ENCODE measurements at regions not wholly inside any gene's neighbourhood (a gene's known extent, or its start where the extent isn't known, plus 50 kb on each side); places are given as distances from the start of the nearest gene placed in this dataset.

DNA sequence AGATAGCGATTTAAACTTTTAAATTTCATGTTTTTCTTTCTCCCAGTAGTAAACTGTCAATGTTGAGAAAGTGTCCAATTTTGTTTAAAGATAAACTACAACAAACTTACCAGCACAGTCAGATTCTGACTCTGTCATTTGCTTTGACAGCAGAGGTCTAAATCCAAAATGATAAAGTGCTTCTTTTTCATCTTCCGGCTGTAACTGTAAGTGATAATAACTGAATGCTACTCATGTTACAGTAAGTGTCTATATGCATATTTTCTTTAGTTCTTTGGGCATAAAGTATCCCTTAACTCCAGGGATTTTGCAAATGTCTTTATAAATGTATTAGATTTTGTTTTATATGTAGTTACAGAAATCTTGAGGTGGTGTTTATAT is 610.4 kb downstream of the RFPL4B start:
- TF ChIP-seq POLR2A (IDR thresholded peaks at IDR 0.05; ENCODE audit: low read length) (no peak), GATA1 (IDR thresholded peaks at IDR 0.05; ENCODE audit: low read depth, low read length) (no peak)
